A673 (cell line): ENCODE measurements at regions not wholly inside any gene's neighbourhood (a gene's known extent, or its start where the extent isn't known, plus 50 kb on each side); places are given as distances from the start of the nearest gene placed in this dataset.

Experiments used
- BruUV-seq: library from RNA; stranded (reverse); fragments of 400-500 nt; replicated peaks from 2 replicates; lab custom pipeline; 2021; lab: Mats Ljungman, UMichigan
- CTCF ChIA-PET: fragments of 300-600 bp; sonication (Branson Sonifier 250); formaldehyde crosslinking; loops from one replicate; lab custom pipeline; 2022; ENCODE audit warnings: antibody characterized with exemption; lab: Charles Lee
- POLR2A ChIA-PET: fragments of 300-600 bp; sonication (Branson Sonifier 250); formaldehyde crosslinking; loops from one replicate; lab custom pipeline; 2022; ENCODE audit warnings: antibody characterized with exemption; ENCODE audit not compliant: low non-redundant PET; lab: Charles Lee
- DNase-seq: peaks from one replicate; pipeline ENCODE4 v3.0.0-alpha.2; 2015; ENCODE audit warnings: low spot score
- H3K27ac ChIP-seq: fragments of 200-600 bp; sonication (generic); 2 replicates; pipeline ENCODE4 v1.5.1; 2016; ENCODE audit warnings: mixed run types, low read depth, mild to moderate bottlenecking, mixed read lengths, antibody characterized with exemption, low read length; ENCODE audit not compliant: poor library complexity, severe bottlenecking
- H3K27me3 ChIP-seq: fragments of 200-600 bp; sonication (generic); replicated peaks from 2 replicates; pipeline ENCODE4 v1.6.1; 2017; ENCODE audit warnings: mixed run types, low read depth, mild to moderate bottlenecking, mixed read lengths, antibody characterized with exemption, low read length; ENCODE audit not compliant: insufficient read depth, poor library complexity
- H3K36me3 ChIP-seq: fragments of 200-600 bp; sonication (generic); 2 replicates; pipeline ENCODE4 v1.6.1; 2016; ENCODE audit warnings: mixed run types, mild to moderate bottlenecking, mixed read lengths, antibody characterized with exemption, low read length; ENCODE audit not compliant: insufficient read depth, poor library complexity, severe bottlenecking
- H3K4me1 ChIP-seq: fragments of 200-600 bp; sonication (generic); 2 replicates; pipeline ENCODE4 v1.6.1; 2017; ENCODE audit warnings: mixed run types, mild to moderate bottlenecking, mixed read lengths, antibody characterized with exemption, low read length; ENCODE audit not compliant: insufficient read depth, poor library complexity, severe bottlenecking
- H3K4me3 ChIP-seq: fragments of 200-600 bp; sonication (generic); 2 replicates; pipeline ENCODE4 v1.5.1; 2016; ENCODE audit warnings: low read depth, mixed run types, mild to moderate bottlenecking, mixed read lengths, low read length; ENCODE audit not compliant: poor library complexity, severe bottlenecking
- H3K9me3 ChIP-seq: fragments of 200-600 bp; sonication (generic); 2 replicates; pipeline ENCODE4 v1.6.1; 2016; ENCODE audit warnings: mixed run types, low read depth, mild to moderate bottlenecking, mixed read lengths, antibody characterized with exemption, low read length; ENCODE audit not compliant: poor library complexity, severe bottlenecking
- EZH2 ChIP-seq: fragments of 200-600 bp; sonication (generic); IDR thresholded peaks from 2 replicates; pipeline ENCODE4 v1.6.1; 2017; ENCODE audit warnings: borderline replicate concordance, low read depth, mild to moderate bottlenecking, mixed read lengths, antibody characterized with exemption, low read length; ENCODE audit not compliant: poor library complexity, severe bottlenecking
- intact Hi-C: fragments of 100-400 bp; cut with micrococcal nuclease; formaldehyde crosslinking; loops from one replicate; pipeline ENCODE4 v1.10.0; 2022; ENCODE audit not compliant: unreplicated experiment
- TF ChIP-seq, protein P1 (sequence below): fragments of 300-800, 200-600 bp; sonication (generic); conservative IDR thresholded peaks from 2 replicates; pipeline ENCODE4 v1.5.1; 2017; ENCODE audit warnings: low read depth, mild to moderate bottlenecking, antibody characterized with exemption, low read length, moderate library complexity, mixed read lengths

- Histone ChIP-seq H3K36me3 (no peaks in the 10 kb centered on the region), H3K27me3 (no peaks in the 10 kb centered on the region), H3K9me3 (no peaks in the 10 kb centered on the region), H3K4me1 (peaks cover 25% of the 10 kb centered on the region), H3K4me3 (no peak overlapping the region), H3K27ac (peak overlapping the region; percentile 60)
- no TSS peak for BruUV-seq
- ChIA-PET POLR2A (no interaction called here), CTCF (no interaction called here)
- DNase-seq, result no peak
- intact Hi-C loops, result no loop called here
- TF ChIP-seq, protein P1, sequence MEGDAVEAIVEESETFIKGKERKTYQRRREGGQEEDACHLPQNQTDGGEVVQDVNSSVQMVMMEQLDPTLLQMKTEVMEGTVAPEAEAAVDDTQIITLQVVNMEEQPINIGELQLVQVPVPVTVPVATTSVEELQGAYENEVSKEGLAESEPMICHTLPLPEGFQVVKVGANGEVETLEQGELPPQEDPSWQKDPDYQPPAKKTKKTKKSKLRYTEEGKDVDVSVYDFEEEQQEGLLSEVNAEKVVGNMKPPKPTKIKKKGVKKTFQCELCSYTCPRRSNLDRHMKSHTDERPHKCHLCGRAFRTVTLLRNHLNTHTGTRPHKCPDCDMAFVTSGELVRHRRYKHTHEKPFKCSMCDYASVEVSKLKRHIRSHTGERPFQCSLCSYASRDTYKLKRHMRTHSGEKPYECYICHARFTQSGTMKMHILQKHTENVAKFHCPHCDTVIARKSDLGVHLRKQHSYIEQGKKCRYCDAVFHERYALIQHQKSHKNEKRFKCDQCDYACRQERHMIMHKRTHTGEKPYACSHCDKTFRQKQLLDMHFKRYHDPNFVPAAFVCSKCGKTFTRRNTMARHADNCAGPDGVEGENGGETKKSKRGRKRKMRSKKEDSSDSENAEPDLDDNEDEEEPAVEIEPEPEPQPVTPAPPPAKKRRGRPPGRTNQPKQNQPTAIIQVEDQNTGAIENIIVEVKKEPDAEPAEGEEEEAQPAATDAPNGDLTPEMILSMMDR, result no peak
- no peak for TF ChIP-seq EZH2
Observed at GRCh38 chr1:244230470-244230869, 179.4 kb downstream of the ZBTB18 start.

DNA sequence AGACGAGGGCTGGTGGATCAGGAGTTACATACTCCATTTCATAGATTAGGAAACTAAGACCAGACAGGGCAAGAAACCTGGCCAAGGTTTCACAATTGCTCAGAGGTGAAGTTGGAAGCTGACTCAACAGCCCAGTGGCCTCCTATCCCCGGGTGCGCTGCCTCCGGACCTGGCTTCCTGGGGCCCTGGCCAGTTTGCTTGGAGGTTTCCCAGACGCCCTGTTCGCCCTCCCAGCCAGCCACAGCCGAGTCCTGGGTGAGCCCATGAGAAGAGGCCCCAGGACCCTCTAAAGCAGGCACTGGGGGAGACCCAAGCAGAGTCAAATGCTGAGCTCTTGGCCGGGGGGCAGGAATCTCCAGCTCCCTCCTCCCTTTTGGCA, 180.1 kb downstream of the ZBTB18 start:
- peaks cover 25% of the 10 kb centered on the region for H3K4me1 ChIP-seq
- intact Hi-C loops, result no loop called here
- no peaks in the 10 kb centered on the region for H3K27me3 ChIP-seq
- peak overlapping the region; percentile 60 for H3K27ac ChIP-seq
- H3K36me3 ChIP-seq, result no peaks in the 10 kb centered on the region
- POLR2A ChIA-PET, result interaction anchor here (0.6 kb wide), 1 partner anchor 130 kb away, joined by 19 read pairs; no protein-coding TSS in a partner anchor
- CTCF ChIA-PET, result no interaction called here
- TF ChIP-seq, protein P1, result no peak
- TF ChIP-seq EZH2, result no peak
- H3K9me3 ChIP-seq, result no peaks in the 10 kb centered on the region
- BruUV-seq, result no TSS peak
- H3K4me3 ChIP-seq, result peak overlapping the region; percentile 30
- no peak for DNase-seq

- H3K9me3 ChIP-seq, result no peaks in the 10 kb centered on the region
- peak overlapping the region; percentile 30 for H3K4me3 ChIP-seq
- H3K36me3 ChIP-seq, result no peaks in the 10 kb centered on the region
- TF ChIP-seq EZH2, result no peak
- TF ChIP-seq, protein P1, result no peak
- no peaks in the 10 kb centered on the region for H3K27me3 ChIP-seq
- intact Hi-C loops, result no loop called here
- CTCF ChIA-PET, result no interaction called here
- peaks cover 25% of the 10 kb centered on the region for H3K4me1 ChIP-seq
- DNase-seq, result peak; percentile 78
- peak overlapping the region; percentile 60 for H3K27ac ChIP-seq
- BruUV-seq, result no TSS peak
- POLR2A ChIA-PET, result interaction anchor here (0.6 kb wide), 1 partner anchor 129 kb away, joined by 19 read pairs; no protein-coding TSS in a partner anchor
Observed at GRCh38 chr1:244231572-244232315, 180.7 kb downstream of the ZBTB18 start.
